GM21360 (cell line): ENCODE measurements at regions not wholly inside any gene's neighbourhood (a gene's known extent, or its start where the extent isn't known, plus 50 kb on each side); places are given as distances from the start of the nearest gene placed in this dataset.
"Not testable (repeated sequence)": the region's sequence is repeated elsewhere in the genome, so short reads cannot be mapped to it uniquely, and the experiment has no call there.

Experiments used
- ATAC-seq: cut with Tn5 transposase; IDR thresholded peaks from one replicate; pipeline ENCODE4 v1.9.1; 2021; ENCODE audit warnings: mild to moderate bottlenecking, moderate library complexity; ENCODE audit not compliant: unreplicated experiment

- no peak for ATAC-seq
Measured at GRCh38 chr20:39751557-39752137, 789.5 kb downstream of the DHX35 start.

- ATAC-seq: no peak
Measured at GRCh38 chr20:39745380-39745779, 783.2 kb downstream of the DHX35 start.

GRCh38 chr20:39738651-39739050 lies 776.5 kb downstream of the DHX35 start:
- no peak for ATAC-seq

- no peak for ATAC-seq
Measured at GRCh38 chr20:39736434-39737327, 774.5 kb downstream of the DHX35 start.

GRCh38 chr20:39725513-39725912 lies 763.4 kb downstream of the DHX35 start:
- ATAC-seq: not testable (repeated sequence)

GRCh38 chr20:39719293-39719692 lies 757.1 kb downstream of the DHX35 start:
- ATAC-seq: no peak

- ATAC-seq: no peak
Measured at GRCh38 chr20:39717936-39718335, 755.8 kb downstream of the DHX35 start.

- no peak for ATAC-seq
Measured at GRCh38 chr20:39716796-39717341, 754.7 kb downstream of the DHX35 start.

- ATAC-seq: no peak
Measured at GRCh38 chr20:39713076-39713840, 751.1 kb downstream of the DHX35 start.

- ATAC-seq: no peak
Measured at GRCh38 chr20:39706184-39706663, 744.1 kb downstream of the DHX35 start.

GRCh38 chr20:39705032-39705431 lies 742.9 kb downstream of the DHX35 start:
- no peak for ATAC-seq

- not testable (repeated sequence) for ATAC-seq
Measured at GRCh38 chr20:39703357-39703756, 741.2 kb downstream of the DHX35 start.

GRCh38 chr20:39702701-39703349 lies 740.7 kb downstream of the DHX35 start:
- no peak for ATAC-seq

- ATAC-seq: no peak
Measured at GRCh38 chr20:39700528-39700927, 738.4 kb downstream of the DHX35 start.

GRCh38 chr20:39699166-39699725 lies 737.1 kb downstream of the DHX35 start:
- no peak for ATAC-seq

- ATAC-seq: no peak
Measured at GRCh38 chr20:39698752-39699151, 736.6 kb downstream of the DHX35 start.

GRCh38 chr20:39691151-39691862 lies 729.2 kb downstream of the DHX35 start:
- no peak for ATAC-seq

- no peak for ATAC-seq
Measured at GRCh38 chr20:39676857-39677391, 714.8 kb downstream of the DHX35 start.

GRCh38 chr20:39676241-39676640 lies 714.1 kb downstream of the DHX35 start:
- no peak for ATAC-seq
